NCI-H446 treated with DMSO at 0.1 percent for 48 hours (cell line): ENCODE measurements at regions not wholly inside any gene's neighbourhood (a gene's known extent, or its start where the extent isn't known, plus 50 kb on each side); places are given as distances from the start of the nearest gene placed in this dataset.
"Not testable (repeated sequence)": the region's sequence is repeated elsewhere in the genome, so short reads cannot be mapped to it uniquely, and the experiment has no call there.

Experiments
- DNase-seq: peaks from one replicate; lab custom pipeline; 2025; lab: John Stamatoyannopoulos, UW

GRCh38 chr10:123318516-123318915, 164.3 kb downstream of the BUB3 start:
- DNase-seq = no peak

DNA sequence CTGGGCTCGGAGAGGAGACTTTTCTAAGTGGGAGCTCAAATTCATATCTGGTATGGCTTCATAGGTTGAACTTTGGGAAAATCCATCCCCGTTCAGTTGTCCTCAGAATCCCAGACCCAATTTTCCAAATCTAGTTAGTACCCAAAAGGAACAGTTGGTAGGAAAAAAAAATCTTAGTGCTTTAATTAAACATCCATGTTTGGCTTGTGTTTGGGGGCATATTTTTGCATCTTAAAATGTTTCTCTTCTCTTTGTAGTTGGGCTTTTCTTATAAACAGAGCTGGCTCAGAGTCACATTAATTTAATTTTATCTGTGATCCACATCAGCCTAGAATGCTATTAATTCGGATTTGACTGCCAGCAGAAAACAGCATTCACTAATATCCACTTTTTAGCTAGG, 165.9 kb downstream of the BUB3 start:
- no peak for DNase-seq

DNA sequence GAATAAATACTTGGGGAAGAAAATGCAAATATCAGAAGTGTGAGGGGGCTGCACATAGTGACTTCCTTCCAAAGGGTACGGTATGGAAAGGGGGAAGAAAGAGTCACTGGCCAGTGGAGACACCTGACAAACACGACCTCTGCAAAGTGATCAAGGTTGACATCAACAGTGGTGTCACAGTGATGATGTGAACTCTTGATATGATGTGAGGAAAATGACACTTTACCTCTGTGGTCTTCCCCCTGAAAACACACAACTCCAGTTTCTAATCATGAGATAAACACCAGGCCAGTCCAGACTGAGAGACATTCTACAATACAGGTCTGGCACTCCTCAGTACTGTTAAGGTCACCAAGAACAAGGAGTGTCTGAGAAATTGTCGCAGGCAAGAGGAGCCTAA, 169.7 kb downstream of the BUB3 start:
- DNase-seq = no peak

DNA sequence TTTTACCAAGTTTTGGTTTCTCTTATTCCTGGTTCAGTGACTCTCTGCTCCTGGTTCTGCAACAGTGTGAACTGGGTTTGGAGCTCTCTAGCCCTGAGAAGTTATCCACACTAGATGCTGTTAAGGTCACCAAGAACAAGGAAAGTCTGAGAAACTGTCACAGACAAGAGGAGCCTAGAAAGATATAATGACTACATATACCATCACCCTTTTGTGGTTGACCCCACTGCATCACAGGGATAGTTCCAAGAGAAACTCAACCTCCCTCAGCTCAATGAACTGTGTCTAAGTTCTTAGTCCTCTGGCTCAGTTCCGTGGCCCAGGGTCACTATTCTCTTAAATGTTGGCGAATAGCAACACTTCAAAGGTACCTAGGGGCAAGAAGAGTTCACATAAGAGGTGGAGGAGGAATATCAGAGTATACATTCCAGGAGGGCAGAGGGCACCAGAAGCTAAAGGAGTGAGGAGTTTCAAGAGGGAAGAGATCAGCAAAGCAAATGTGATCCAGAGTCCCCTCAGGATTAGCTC, 171.5 kb downstream of the BUB3 start:
- no peak for DNase-seq

- DNase-seq = no peak
These were observed 172.5 kb downstream of the BUB3 start for GRCh38 chr10:123326674-123327073.

GRCh38 chr10:123327450-123327849, 173.2 kb downstream of the BUB3 start:
- DNase-seq = no peak

GRCh38 chr10:123327896-123328295, 173.7 kb downstream of the BUB3 start:
- DNase-seq = no peak

GRCh38 chr10:123331438-123331837, 177.2 kb downstream of the BUB3 start:
- DNase-seq = no peak

DNA sequence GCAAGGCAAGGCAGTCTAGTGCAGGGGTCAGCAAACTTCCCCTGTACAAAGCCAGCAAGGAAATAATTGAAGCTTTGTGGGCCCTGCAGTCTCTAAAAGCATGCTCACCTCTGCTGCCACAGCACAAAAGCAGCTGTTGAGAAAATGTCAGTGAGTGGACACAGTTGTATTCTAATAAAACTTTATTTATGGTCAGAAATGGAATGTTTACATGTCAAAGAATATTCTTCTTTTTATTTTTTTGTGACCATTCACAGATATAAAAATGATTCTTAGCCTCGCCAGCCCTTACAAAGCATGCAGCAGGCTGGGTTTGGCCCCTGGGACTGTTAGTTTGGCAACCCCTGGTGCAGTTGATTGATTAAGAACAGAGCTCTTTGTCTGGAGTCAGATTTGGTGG, 192.4 kb downstream of the BUB3 start:
- no peak for DNase-seq

DNA sequence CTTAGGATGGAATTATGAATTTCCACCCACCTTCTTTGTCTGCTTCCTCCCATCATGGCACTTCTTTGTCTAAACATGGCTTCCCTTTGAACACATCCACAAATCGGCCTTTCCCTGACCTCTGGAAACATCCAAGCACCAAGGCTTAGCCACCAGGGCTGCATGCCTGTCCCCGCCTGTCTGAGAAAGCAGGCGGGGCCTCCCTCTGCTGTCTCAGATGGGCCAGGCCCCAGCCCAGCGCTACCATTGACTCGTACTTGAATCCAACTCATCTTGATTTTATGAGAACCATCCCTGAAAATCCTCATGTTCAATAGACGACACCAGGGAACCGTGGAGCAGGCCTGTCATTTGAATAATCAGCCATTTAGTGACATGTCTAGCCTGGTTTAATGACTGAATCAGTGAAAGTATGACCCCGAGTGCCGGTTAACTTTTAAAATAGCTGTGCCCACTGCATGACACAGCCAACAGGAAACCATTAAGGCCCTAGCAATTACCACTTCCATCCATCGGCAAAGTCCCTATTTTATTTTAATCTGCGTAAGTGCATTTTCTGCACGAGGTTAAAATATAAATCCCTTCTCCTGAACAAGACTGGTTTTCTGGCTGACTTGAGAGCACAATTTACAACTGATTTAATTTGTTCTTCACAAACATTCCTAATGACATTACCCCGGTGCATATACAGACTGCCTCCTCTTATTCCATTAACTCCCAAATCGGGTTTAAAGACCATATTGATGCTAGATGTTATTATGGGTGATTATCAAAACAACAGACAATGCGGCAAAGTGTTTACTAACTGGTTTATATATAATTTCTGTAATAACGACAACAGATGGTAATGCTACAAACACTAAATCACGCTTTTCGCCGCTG, 194.7 kb downstream of the BUB3 start:
- no peak for DNase-seq

- DNase-seq = no peak
These were observed 197.5 kb downstream of the BUB3 start for GRCh38 chr10:123351715-123352114.

DNA sequence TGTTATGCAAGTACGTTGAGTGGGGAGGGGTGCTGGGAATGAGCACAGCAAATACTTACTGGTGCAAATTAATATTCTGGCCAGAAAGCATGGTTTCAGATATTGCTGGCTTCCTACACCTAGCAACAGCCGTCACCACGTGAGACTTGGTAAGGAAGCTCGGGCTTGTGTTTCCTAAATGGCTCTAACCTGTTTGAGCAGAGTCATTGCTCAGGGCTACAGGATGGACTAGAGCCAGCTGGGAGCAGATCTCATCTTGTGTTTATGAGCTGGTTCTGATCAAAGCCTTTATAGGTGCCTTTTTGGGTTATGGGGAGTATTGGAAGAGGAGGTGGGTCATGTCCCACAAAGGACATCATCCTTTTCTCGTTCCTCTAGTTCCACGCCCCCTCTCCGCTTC, 200.3 kb downstream of the BUB3 start:
- DNase-seq = no peak

GRCh38 chr10:123355748-123356481, 201.7 kb downstream of the BUB3 start:
- DNase-seq = no peak

DNA sequence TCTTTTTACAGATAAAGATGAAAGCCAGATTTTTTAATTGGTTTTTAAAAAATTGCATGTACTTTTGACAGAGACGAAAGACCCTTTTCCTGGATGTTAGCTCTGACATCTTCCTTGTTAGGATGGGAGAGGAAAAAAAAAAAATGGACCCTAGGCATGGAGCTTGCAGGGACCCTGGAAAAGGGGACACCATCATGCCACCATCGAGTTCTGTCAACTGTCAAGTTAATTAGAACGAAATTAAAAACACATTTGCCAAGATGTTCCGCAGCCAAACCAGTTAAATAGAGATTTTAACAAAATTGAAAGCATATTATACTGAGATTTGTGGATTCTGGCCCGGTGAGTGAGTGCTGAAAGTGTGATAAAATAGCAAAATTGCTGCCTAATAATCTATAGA, 202.6 kb downstream of the BUB3 start:
- no peak for DNase-seq

- no peak for DNase-seq
These were observed 203.3 kb downstream of the BUB3 start for GRCh38 chr10:123357421-123357930.

GRCh38 chr10:123359539-123359938, 205.3 kb downstream of the BUB3 start:
- DNase-seq = no peak

DNA sequence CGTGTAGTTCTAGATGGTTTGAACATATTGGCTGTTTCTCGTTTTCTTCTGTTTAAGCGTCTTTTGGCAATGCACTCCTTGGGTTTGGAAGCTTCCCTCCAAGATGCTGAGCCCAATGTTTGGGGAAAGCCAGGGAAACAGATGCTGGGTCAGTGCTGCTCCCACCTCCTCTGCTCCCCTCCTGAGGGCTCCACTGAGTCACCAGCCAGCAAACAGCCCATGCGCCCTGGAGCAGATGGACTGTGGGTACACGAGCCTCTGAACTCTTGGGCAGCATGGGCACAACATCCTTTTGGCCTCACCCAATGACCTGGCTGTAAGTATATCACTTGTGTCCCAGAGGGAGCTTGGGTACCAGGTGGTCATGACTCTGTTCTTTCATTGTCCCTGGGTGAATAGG, 207.6 kb downstream of the BUB3 start:
- no peak for DNase-seq

- no peak for DNase-seq
These were observed 213.0 kb downstream of the BUB3 start for GRCh38 chr10:123367195-123367594.

GRCh38 chr10:123371626-123372025, 217.4 kb downstream of the BUB3 start:
- not testable (repeated sequence) for DNase-seq

GRCh38 chr10:123373591-123373990, 219.4 kb downstream of the BUB3 start:
- DNase-seq = no peak

DNA sequence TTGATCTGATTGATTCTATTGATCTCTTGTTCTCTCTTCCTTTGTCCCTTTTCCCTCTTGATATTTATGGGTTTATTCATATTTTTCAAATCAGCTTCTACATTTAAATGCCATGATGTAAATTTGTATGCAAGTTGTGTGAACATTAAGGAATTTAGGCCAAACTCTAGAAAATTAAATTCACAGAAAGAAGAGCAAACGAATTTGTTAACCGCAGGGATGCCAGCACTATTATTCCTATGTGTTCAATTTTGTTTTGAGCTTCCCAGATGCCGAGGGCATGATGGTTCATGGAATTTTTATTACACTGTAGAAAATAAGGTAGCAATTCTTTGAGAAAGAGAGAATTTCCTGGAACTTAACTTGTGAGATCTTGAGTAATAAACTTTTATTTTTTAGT, 220.9 kb downstream of the BUB3 start:
- no peak for DNase-seq

DNA sequence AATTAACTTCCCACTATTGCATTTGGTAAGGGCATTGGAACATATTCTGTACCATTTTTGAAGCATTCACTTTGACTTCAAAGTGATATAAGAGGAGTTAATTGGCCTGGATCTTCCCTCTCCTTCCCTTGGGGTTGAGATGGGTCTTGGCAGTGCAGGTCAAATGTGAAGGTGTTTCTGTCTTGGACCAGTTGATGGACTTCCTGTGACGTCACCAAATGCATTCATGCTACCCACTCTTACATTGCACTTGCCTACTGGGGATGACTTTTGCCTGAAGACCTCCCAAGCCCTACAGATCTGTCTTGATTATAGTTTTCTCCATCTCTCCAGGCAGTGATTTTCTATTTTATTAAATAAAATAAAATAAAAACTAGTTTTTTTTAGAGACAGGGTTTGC, 221.5 kb downstream of the BUB3 start:
- no peak for DNase-seq

- DNase-seq = no peak
These were observed 223.7 kb downstream of the BUB3 start for GRCh38 chr10:123377883-123378282.
